ENCODE measurements at regions not wholly inside any gene's neighbourhood (a gene's known extent, or its start where the extent isn't known, plus 50 kb on each side); places are given as distances from the start of the nearest gene placed in this dataset.
A peak's percentile ranks its signal among the peaks of the same experiment; 100 is the strongest.
"Not testable (repeated sequence)": the region's sequence is repeated elsewhere in the genome, so short reads cannot be mapped to it uniquely, and the experiment has no call there.

DNA sequence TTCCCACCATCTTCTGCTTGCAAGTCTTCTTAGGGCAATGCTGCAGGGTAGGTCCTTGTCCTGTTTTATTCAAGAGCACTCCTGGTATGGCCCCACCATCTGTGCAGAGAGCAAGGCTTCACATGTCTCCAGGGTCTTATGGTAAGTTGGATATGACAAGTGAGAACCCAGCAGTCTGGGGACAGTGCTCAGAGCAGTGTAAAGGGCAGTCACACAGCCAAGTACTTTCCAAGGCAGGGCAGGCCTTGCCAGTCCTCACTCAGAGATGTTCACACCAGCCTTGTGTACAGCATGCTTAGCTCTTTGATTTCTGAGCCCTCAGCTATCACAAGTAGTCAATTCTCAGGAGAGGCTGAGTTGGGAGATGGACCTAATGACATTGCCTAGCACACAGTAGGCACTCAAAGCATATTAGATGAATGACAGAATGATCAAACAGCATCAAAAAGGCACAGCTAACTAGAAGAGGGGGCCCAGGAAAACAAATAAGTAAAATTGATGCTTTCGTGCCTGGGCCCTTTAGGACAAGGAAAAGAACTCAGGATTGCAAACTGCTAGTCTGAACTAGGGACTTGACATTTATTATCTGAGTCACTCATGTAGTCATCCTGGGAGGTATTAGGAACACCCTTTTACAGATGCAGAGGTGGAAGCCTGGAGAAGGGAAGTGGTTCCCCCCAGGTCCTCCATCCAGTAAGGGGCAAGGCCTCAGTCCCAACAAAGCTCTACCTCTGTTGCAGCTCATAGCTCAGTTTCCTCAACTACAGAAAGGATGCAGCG lies 86.7 kb upstream of the CTAGE1 start:
- no peak for DNase-seq (ENCODE audit: low read depth, low spot score)

DNA sequence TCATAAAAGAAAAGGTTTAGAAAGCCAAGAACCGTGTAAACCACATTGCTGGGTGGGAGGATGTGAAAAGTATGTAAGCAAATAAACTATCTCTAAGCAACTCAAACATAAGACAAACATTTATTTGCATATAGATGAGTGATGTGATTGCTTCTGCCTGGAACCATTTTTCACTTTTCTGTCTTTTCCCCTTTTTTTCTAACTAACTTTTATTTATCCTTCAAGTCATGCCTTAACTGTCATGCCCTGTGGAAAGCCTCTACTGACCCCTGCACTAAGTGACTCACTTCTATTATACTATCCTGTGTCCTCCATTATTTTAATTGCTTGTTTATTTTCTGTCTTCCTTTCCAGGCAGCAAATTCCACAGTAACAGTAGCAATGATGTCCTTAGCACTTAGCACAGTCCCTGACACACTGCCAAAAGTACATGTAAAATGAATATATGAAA lies 87.5 kb upstream of the CTAGE1 start:
- DNase-seq (ENCODE audit: low read depth, low spot score): peak; percentile 45

- DNase-seq (ENCODE audit: low read depth, low spot score): no peak
Measured at GRCh38 chr18:22507055-22507454, 89.3 kb upstream of the CTAGE1 start.

DNA sequence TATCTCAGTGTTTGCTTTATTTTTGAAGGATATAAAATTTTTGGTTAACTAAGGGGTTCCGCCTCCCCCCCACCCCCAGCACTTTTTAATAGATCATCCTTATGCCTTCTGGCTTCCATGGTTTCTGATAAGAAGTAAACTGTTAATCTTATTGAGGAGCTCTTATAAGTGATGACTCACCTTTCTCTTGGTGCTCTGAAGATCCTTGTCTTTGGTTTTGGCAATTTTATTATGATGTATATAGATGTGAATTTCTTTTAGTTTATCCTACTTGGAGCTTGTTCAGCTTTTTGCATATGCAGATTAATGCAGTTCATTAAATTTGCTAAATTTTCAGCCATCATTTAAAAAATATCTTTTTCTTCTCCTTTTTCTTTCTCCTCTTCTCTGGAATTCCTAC lies 91.7 kb upstream of the CTAGE1 start:
- no peak for DNase-seq (ENCODE audit: low read depth, low spot score)

- DNase-seq (ENCODE audit: low read depth, low spot score): no peak
Measured at GRCh38 chr18:22510697-22511096, 93.0 kb upstream of the CTAGE1 start.

DNA sequence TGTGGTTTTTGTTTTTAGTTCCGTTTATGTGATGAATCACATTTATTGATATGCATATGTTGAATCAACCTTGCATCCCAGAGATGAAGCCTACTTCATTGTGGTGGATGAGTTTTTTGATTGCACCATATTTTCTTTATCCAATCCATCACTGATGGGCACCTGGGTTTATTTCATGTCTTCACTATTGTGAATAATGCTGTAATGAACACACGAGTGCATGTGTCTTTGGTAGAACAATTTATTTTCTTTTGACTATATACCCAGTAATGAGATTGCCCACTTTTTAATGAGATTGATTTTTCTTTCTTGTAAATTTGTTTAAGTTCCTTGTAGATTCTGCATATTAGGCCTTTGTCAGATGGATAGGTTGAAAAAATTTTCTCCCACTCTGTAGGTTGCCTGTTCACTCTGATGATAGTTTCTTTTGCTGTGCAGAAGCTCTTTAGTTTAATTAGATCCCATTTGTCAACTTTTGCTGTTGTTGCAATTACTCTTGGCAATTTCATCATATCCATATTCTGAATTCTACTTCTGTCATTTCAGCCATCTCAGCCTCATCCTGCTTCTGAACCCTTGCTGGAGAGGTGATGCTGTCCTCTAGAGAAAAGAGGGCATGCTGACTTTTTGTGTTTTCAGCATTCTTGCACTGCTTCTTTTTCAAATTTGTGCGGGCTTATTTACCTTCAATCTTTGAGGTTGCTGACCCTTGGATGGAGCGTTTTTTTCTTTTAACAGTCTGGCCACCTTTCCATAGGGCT lies 96.2 kb upstream of the CTAGE1 start:
- DNase-seq (ENCODE audit: low read depth, low spot score): no peak

DNA sequence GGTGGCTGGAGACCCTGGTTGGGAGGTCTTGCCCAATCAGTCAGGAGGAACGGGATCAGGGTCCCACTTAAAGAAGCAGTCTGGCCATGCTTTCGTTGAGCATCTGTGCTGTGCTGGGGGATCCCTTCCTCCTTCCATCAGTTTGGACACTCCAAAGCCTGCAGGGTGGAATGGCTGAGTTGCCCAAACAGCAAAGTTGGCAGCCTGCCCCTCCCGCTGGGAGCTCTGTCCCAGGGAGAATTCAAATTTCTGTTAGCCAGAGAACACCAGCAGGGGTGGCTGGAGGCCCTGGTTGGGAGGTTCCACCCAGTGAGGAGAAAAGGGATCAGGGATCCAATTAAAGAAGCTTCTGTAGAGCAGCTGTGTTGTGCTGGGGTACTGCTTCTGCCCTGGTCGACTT lies 96.9 kb upstream of the CTAGE1 start:
- no peak for DNase-seq (ENCODE audit: low read depth, low spot score)

DNA sequence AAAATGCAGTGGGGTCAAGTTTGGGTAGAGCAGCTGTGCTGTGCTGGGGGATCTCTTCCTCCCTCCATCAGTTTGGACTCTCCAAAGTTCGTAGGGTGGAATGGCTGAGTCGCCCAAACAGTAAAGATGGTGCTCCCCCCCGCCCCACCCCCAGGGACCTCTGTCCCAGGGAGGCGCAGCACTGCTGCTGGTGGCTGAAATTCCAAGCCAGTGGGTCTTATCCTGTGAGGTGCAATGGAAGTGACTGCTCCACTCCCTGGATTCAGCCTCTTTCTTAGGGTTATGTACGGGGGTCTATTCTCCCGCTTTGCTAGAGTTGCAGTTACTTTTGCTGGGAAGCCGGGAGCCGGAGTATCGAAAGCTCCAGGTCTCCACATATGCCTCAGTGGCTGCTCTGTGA lies 97.5 kb upstream of the CTAGE1 start:
- DNase-seq (ENCODE audit: low read depth, low spot score): no peak

DNA sequence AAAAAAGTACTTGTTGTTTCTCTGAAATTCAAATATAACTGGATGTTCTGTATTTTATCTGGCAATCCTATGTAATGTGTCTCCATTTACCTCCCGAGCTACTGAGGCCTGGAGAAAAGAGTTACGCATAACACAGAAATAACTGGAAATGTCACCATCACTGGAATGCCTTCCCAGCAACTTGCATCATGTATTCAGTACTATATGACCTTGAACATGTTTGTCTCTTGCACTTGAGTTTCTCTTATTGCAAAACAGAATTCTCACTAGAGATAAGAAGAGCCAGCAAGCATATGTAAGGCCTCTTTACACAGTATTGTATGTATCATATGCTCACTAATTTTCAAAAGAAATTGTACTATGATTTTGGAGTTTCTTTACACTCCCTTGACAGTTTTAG lies 99.6 kb upstream of the CTAGE1 start:
- DNase-seq (ENCODE audit: low read depth, low spot score): no peak

DNA sequence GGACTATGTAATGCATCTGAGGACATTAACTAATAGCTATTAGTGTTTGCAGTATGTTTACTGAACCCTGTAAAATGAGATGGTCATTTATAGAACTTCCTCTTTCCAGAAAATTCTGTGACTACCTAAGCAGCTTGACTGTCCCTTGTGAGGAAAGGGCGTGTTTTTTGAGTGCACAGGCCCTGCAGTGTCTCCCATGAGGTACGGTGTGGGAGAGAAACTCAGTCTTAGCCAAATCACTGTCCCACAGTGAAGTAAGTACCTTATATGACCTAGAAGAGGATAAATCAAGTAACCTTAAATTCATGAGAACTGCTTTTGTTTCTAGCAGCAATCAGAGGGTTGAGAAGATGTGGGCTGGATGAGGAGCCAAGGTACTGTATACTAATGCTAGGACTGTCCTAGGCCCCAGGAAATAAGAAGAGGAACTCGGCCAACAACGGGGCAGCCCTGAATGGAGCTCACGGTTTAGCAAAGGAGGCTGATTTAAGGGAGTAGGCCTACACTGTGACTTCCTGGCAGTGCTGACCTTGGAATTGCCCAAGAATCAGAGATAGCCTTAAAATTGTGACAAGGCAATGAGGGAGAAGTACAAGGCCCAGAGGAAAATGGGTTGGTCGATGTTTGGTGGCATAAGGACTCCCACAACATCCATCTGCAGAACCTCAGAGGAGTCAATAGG lies 103.5 kb upstream of the CTAGE1 start:
- no peak for DNase-seq (ENCODE audit: low read depth, low spot score)

- DNase-seq (ENCODE audit: low read depth, low spot score): no peak
Measured at GRCh38 chr18:22523481-22523880, 105.8 kb upstream of the CTAGE1 start.

- peak; percentile 53 for DNase-seq (ENCODE audit: low read depth, low spot score)
Measured at GRCh38 chr18:22524783-22525182, 107.1 kb upstream of the CTAGE1 start.

- no peak for DNase-seq (ENCODE audit: low read depth, low spot score)
Measured at GRCh38 chr18:22525313-22525712, 107.6 kb upstream of the CTAGE1 start.

- DNase-seq (ENCODE audit: low read depth, low spot score): no peak
Measured at GRCh38 chr18:22525883-22526282, 108.2 kb upstream of the CTAGE1 start.

DNA sequence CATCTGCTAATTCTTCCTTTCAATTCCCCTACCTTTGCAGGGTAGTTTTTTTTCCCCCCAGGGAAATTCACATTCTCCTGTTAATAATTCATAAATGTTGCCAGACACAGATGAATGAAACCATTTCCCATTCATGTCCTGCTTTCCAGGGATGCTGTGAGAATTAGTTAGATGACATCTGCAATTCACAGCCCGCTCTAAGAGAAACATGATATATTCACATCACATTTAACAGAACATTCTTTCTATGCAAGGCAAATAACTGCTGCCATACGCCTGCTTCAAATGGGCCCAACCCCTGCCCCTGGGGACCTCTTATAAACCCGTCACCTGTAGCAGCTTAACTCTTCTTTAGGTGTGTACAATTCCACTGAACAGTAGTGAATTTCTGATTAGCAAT lies 110.6 kb upstream of the CTAGE1 start:
- no peak for DNase-seq (ENCODE audit: low read depth, low spot score)

GRCh38 chr18:22534706-22535105 lies 117.0 kb upstream of the CTAGE1 start:
- DNase-seq (ENCODE audit: low read depth, low spot score): not testable (repeated sequence)

DNA sequence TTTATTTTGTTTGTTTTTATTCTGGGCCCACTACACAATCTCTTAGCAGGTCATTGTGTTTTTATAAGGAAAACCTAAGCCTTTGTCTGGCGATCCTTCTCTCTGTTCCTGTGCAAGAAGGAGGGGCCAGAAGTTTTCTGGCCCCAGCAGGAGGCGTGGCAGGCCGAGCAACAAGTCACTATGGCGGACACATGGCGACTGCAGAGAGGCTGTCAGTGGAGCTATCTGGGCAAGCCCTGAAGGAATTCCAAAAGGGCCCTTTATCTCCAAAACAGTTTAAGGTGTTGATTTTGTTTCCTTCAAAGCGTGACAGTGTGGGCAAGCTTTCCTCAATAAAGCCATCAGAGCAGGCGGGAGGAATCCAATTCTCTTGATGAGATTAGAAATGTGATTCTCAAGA lies 118.8 kb upstream of the CTAGE1 start:
- DNase-seq (ENCODE audit: low read depth, low spot score): no peak

GRCh38 chr18:22538426-22538825 lies 120.7 kb upstream of the CTAGE1 start:
- DNase-seq (ENCODE audit: low read depth, low spot score): no peak

DNA sequence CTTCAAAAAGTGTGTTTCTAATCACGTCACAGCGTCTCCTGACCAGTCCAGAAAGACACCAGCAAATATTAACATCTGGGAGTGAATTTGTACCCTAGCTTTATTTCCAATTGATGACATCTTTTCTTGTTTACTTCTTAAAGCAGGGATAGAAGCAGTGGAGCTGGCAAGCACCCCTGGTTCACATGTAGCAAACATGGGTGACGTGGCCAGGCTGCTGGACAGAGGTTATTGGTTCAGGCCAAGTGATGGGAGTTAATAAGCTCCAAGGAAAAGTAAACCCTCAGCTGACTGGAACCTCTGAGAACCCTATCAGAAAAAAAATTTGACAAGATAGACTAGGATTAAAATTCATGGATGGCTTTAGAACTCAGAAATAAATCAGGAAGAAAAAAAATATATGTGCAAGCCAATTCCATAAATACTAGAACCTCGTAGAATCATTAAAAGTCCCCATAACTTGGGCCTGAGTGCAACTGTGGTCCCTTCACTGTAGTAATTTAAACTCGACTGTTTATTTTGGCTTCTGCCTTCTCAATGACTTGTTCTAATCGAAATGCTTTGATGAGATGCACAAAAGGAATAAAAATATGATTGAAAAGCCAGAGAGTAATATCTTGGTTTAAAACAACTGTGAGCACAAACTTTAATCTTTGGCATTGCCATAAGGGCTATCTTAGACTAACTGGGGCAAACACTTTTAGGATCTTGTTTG lies 121.5 kb upstream of the CTAGE1 start:
- no peak for DNase-seq (ENCODE audit: low read depth, low spot score)

- DNase-seq (ENCODE audit: low read depth, low spot score): no peak
Measured at GRCh38 chr18:22541232-22541631, 123.5 kb upstream of the CTAGE1 start.

GRCh38 chr18:22542406-22542835 lies 124.7 kb upstream of the CTAGE1 start:
- peak; percentile 75 for DNase-seq (ENCODE audit: low read depth, low spot score)

DNA sequence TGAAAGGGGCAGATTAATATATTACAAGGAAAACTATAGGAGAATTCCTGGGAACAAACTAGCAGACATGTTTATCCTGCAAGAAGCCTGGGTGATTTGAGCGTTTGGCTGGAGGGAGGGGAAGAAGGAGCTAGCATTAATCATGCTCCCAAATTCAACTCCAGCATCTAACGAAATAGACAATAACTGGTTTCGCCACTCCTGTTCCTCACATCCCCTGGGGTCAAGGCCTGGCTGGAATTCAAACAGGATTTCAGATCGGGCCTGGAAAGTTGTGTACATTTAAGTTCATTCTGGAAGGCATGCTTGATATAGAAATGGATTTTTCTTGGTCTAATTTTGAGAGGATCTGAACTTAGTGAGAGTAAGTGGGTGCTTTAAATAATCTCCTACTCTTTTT lies 126.1 kb upstream of the CTAGE1 start:
- DNase-seq (ENCODE audit: low read depth, low spot score): no peak
